ENCODE measurements at regions not wholly inside any gene's neighbourhood (a gene's known extent, or its start where the extent isn't known, plus 50 kb on each side); places are given as distances from the start of the nearest gene placed in this dataset.

- ChIA-PET POLR2A (ENCODE audit: unreplicated experiment) (interaction anchor here (0.6 kb wide), 1 partner anchor 30 kb away, joined by 7 read pairs; no protein-coding TSS in a partner anchor), CTCF (no interaction called here)
- BruUV-seq (replicated peaks): no TSS peak
- Histone ChIP-seq H3K27me3 (ENCODE audit: insufficient read depth, low read depth) (no peaks in the 10 kb centered on the region), H3K36me3 (ENCODE audit: low read depth) (no peaks in the 10 kb centered on the region), H3K4me2 (no peak overlapping the region), H3K9me3 (ENCODE audit: insufficient read depth, low read depth) (no peaks in the 10 kb centered on the region), H3K4me3 (no peak overlapping the region), H2AFZ (no peak overlapping the region), H3F3A (ENCODE audit: insufficient read depth, low read depth) (no peaks in the 10 kb centered on the region), H3K27ac (no peak overlapping the region), H3K4me1 (replicated peaks; ENCODE audit: insufficient read depth) (no peaks in the 10 kb centered on the region), H3K79me2 (ENCODE audit: low read depth) (no peaks in the 10 kb centered on the region), H3K9me2 (ENCODE audit: insufficient read depth) (no peaks in the 10 kb centered on the region), H4K20me1 (ENCODE audit: insufficient read depth) (no peaks in the 10 kb centered on the region)
- no peak for TF ChIP-seq CTCF (conservative IDR thresholded peaks at IDR 0.05)
- no peak for TF ChIP-seq EZH2 (IDR thresholded peaks at IDR 0.05; ENCODE audit: low read depth)
- no peak for DNase-seq
- intact Hi-C loops (cut with micrococcal nuclease; ENCODE audit: unreplicated experiment): no loop called here
Observed at GRCh38 chr2:145332210-145332898, 812.4 kb upstream of the ZEB2 start.

- Histone ChIP-seq H3K36me3 (ENCODE audit: low read depth) (no peaks in the 10 kb centered on the region), H2AFZ (no peak overlapping the region), H3F3A (ENCODE audit: insufficient read depth, low read depth) (no peaks in the 10 kb centered on the region), H3K27ac (no peak overlapping the region), H3K4me3 (no peak overlapping the region), H4K20me1 (ENCODE audit: insufficient read depth) (no peaks in the 10 kb centered on the region), H3K4me1 (replicated peaks; ENCODE audit: insufficient read depth) (no peaks in the 10 kb centered on the region), H3K9me2 (ENCODE audit: insufficient read depth) (no peaks in the 10 kb centered on the region; the same call in 1 of the 2 replicates), H3K79me2 (ENCODE audit: low read depth) (no peaks in the 10 kb centered on the region), H3K9me3 (ENCODE audit: insufficient read depth, low read depth) (no peaks in the 10 kb centered on the region), H3K27me3 (ENCODE audit: insufficient read depth, low read depth) (no peaks in the 10 kb centered on the region), H3K4me2 (no peak overlapping the region)
- intact Hi-C loops (cut with micrococcal nuclease; ENCODE audit: unreplicated experiment): no loop called here
- no TSS peak for BruUV-seq (replicated peaks)
- ChIA-PET POLR2A (ENCODE audit: unreplicated experiment) (no interaction called here), CTCF (no interaction called here)
- TF ChIP-seq CTCF (conservative IDR thresholded peaks at IDR 0.05) (no peak), EZH2 (IDR thresholded peaks at IDR 0.05; ENCODE audit: low read depth) (no peak)
- no peak for DNase-seq
Observed at GRCh38 chr2:145329971-145330370, 810.1 kb upstream of the ZEB2 start.

- H3K27ac ChIP-seq: no peak overlapping the region
- no peaks in the 10 kb centered on the region for H3K4me1 ChIP-seq (replicated peaks; ENCODE audit: insufficient read depth)
- TF ChIP-seq CTCF (conservative IDR thresholded peaks at IDR 0.05) (no peak), EZH2 (IDR thresholded peaks at IDR 0.05; ENCODE audit: low read depth) (no peak)
- no peaks in the 10 kb centered on the region for H3K36me3 ChIP-seq (ENCODE audit: low read depth)
- DNase-seq: no peak
- H3K4me3 ChIP-seq: no peak overlapping the region
- H3K9me3 ChIP-seq (ENCODE audit: insufficient read depth, low read depth): no peaks in the 10 kb centered on the region; the same call in 1 of the 2 replicates
- intact Hi-C loops (cut with micrococcal nuclease; ENCODE audit: unreplicated experiment): no loop called here
- ChIA-PET CTCF (no interaction called here), POLR2A (ENCODE audit: unreplicated experiment) (no interaction called here)
- H3K79me2 ChIP-seq (ENCODE audit: low read depth): no peaks in the 10 kb centered on the region
- no peaks in the 10 kb centered on the region for H4K20me1 ChIP-seq (ENCODE audit: insufficient read depth)
- no peak overlapping the region for H3K4me2 ChIP-seq
- H2AFZ ChIP-seq: no peak overlapping the region
- H3F3A ChIP-seq (ENCODE audit: insufficient read depth, low read depth): no peaks in the 10 kb centered on the region
- no peaks in the 10 kb centered on the region; the same call in 1 of the 2 replicates for H3K9me2 ChIP-seq (ENCODE audit: insufficient read depth)
- BruUV-seq (replicated peaks): no TSS peak
- H3K27me3 ChIP-seq (ENCODE audit: insufficient read depth, low read depth): no peaks in the 10 kb centered on the region
Observed at GRCh38 chr2:145325485-145325884, 805.6 kb upstream of the ZEB2 start.
